ENCODE measurements at regions not wholly inside any gene's neighbourhood (a gene's known extent, or its start where the extent isn't known, plus 50 kb on each side); places are given as distances from the start of the nearest gene placed in this dataset.

- H3K36me3 ChIP-seq (ENCODE audit: control insufficient read depth in 2 of 2, insufficient read depth in 1 of 2, low read length in 2 of 2), result no peaks in the 10 kb centered on the region
- ChIA-PET POLR2A (interaction anchor here (0.7 kb wide), 1 partner anchor 1290 kb away, joined by 4 read pairs; no protein-coding TSS in a partner anchor), CTCF (no interaction called here)
- H3K4me1 ChIP-seq (ENCODE audit: control insufficient read depth, insufficient read depth, low read length), result no peaks in the 10 kb centered on the region
- H3K4me3 ChIP-seq (ENCODE audit: low read depth, low read length), result no peak overlapping the region
- no peaks in the 10 kb centered on the region for H3K9me3 ChIP-seq (ENCODE audit: control insufficient read depth, insufficient read depth, low read depth, low read length)
- no peak overlapping the region for H3K27ac ChIP-seq (ENCODE audit: extremely low read depth, low read depth, low read length)
- TF ChIP-seq ZNF140 (tag by site-specific recombination; IDR thresholded peaks at IDR 0.05) (no peak), AEBP2 (tag by site-specific recombination; IDR thresholded peaks at IDR 0.05; ENCODE audit: borderline replicate concordance) (no peak), KLF7 (tag by site-specific recombination; IDR thresholded peaks at IDR 0.05; ENCODE audit: borderline replicate concordance) (no peak), ZNF549 (tag by site-specific recombination; IDR thresholded peaks at IDR 0.05) (no peak), ZNF292 (tag by site-specific recombination; IDR thresholded peaks at IDR 0.05; ENCODE audit: borderline replicate concordance, low read depth) (no peak), ZNF571 (tag by site-specific recombination; IDR thresholded peaks at IDR 0.05) (no peak), ZNF529 (tag by site-specific recombination; IDR thresholded peaks at IDR 0.05; ENCODE audit: insufficient replicate concordance) (no peak), ZNF514 (tag by site-specific recombination; IDR thresholded peaks at IDR 0.05) (no peak), ATF2 (tag by site-specific recombination; IDR thresholded peaks at IDR 0.05; ENCODE audit: low read depth) (no peak), ZNF416 (tag by site-specific recombination; IDR thresholded peaks at IDR 0.05) (no peak), PBX3 (CRISPR knock-in tag; IDR thresholded peaks at IDR 0.05) (no peak), PATZ1 (tag by site-specific recombination; IDR thresholded peaks at IDR 0.05) (no peak)
Observed at GRCh38 chr14:26703686-26704366, 106.0 kb upstream of the NOVA1 start.

- H3K4me3 ChIP-seq (ENCODE audit: low read depth, low read length), result no peak overlapping the region
- H3K36me3 ChIP-seq (ENCODE audit: control insufficient read depth in 2 of 2, insufficient read depth in 1 of 2, low read length in 2 of 2), result no peaks in the 10 kb centered on the region
- H3K4me1 ChIP-seq (ENCODE audit: control insufficient read depth, insufficient read depth, low read length), result no peaks in the 10 kb centered on the region
- CTCF ChIA-PET, result no interaction called here
- POLR2A ChIA-PET, result no interaction called here
- no peak overlapping the region for H3K27ac ChIP-seq (ENCODE audit: extremely low read depth, low read depth, low read length)
- no peaks in the 10 kb centered on the region for H3K9me3 ChIP-seq (ENCODE audit: control insufficient read depth, insufficient read depth, low read depth, low read length)
- TF ChIP-seq ZNF510 (tag by site-specific recombination; IDR thresholded peaks at IDR 0.05; ENCODE audit: insufficient replicate concordance) (no peak), ZSCAN5A (tag by site-specific recombination; IDR thresholded peaks at IDR 0.05) (no peak)
Observed at GRCh38 chr14:26707234-26707633, 109.4 kb upstream of the NOVA1 start.

All from HEK293 (cell line).